Heart right ventricle (tissue), 16 donors: ENCODE measurements at regions not wholly inside any gene's neighbourhood (a gene's known extent, or its start where the extent isn't known, plus 50 kb on each side); places are given as distances from the start of the nearest gene placed in this dataset.

Experiments
- ATAC-seq, 8 donors: fragments of 200-7000 bp; cut with Tn5 transposase; one replicate each; pipeline ENCODE4 v1.9.1; 2020; ENCODE audit warnings: mild to moderate bottlenecking in 8 of 8, moderate library complexity in 8 of 8, moderate number of reproducible peaks in 1 of 8
- DNase-seq, 2 donors: peaks; one replicate each; pipeline ENCODE4 v3.0.0-alpha.2; 2020
- H3K27ac ChIP-seq, 10 donors: fragments of 200-600 bp; sonication (generic) in 2 of 10; one replicate each; pipeline versions ENCODE4 v1.5.0 to v1.8.0; 2020 to 2022; ENCODE audit warnings: mild to moderate bottlenecking in 3 of 10
- H3K27me3 ChIP-seq, 7 donors: fragments of 200-600 bp; one replicate each; pipeline ENCODE4 v1.8.0; 2021 to 2022; ENCODE audit warnings: mild to moderate bottlenecking in 2 of 7
- H3K36me3 ChIP-seq, 9 donors: fragments of 200-600 bp; sonication (generic) in 1 of 9; one replicate each; pipeline versions ENCODE4 v1.5.0 to v1.8.0; 2020 to 2022; ENCODE audit warnings: mild to moderate bottlenecking in 2 of 9
- H3K4me1 ChIP-seq, 9 donors: fragments of 200-600 bp; sonication (generic) in 1 of 9; one replicate each; pipeline versions ENCODE4 v1.5.0 to v1.8.0; 2020 to 2022; ENCODE audit warnings: mild to moderate bottlenecking in 4 of 9
- H3K4me3 ChIP-seq, 10 donors: fragments of 200-600 bp; sonication (generic) in 2 of 10; one replicate each; pipeline versions ENCODE4 v1.5.0 to v1.8.0; 2020 to 2022; ENCODE audit warnings: mild to moderate bottlenecking in 7 of 10, moderate library complexity in 2 of 10
- H3K9me3 ChIP-seq, 11 donors: fragments of 200-600 bp in 10 of 11; sonication (generic) in 2 of 11; one replicate each; pipeline versions ENCODE4 v1.5.0 to v1.8.0; 2013 to 2022; ENCODE audit warnings: mild to moderate bottlenecking in 2 of 11, control low read depth in 1 of 11, moderate library complexity in 1 of 11
- WGBS, 2 donors: extraction: QIAGEN DNeasy Blood & Tissue Kit; methylation state at CpG; one replicate each; pipeline ENCODE4 v1.1.7; 2013; ENCODE audit warnings: inconsistent platforms in 1 of 2; 5-methylcytosine and 5-hydroxymethylcytosine counted together
- intact Hi-C, 10 donors: fragments of 100-400 bp; cut with DNase I; formaldehyde crosslinking; loops; one replicate each; pipeline versions ENCODE4 v1.11.1 to v1.14.2; 2022
- TF ChIP-seq, protein P1 (sequence below), 9 donors: fragments of 200-600 bp; sonication (generic) in 2 of 9; IDR thresholded peaks; one replicate each; pipeline versions ENCODE4 v1.5.0 to v1.8.0; 2021 to 2022; ENCODE audit warnings: antibody characterized with exemption in 9 of 9, mild to moderate bottlenecking in 5 of 9, moderate library complexity in 1 of 9
- donor health status: Arrhythmogenic right ventricular cardiomyopathy.
- donor health status: ischemic (EF 13 %, LVEDD 7.1; RV severe dilation, severe dysfunction).
- donor health status: healthy with polysubstance abuse.
- donor health status: DM: no; HTN: yes; CAD: no.
- donor health status: DM: no; HTN: no; CAD: no.
- donor health status: ischemic (EF 25% LVEDD 6.9; RV normal size, moderate dysfunction).
- donor health status: ischemic (EF 25% LVEDD 5.7; RV mildly dilated, moderate dysfunction).
- donor health status: healthy.
- donor health status: DM: yes; HTN: yes; CAD: no.
- donor health status: Ischemic cardiomyopathy.
- donor health status: ischemic (EF 35%, LVEDD 5.7; RV mildly dilated, moderate dysfunction).
- donor health status: nonischemic (EF 11% LVEDD 7.7; RV severe dilation, severe dysfunction).
- donor health status: DM: yes; HTN: yes; CAD: no.
- donor health status: PGD.
- donor health status: ischemic (EF 29% LVEDD 5.4; RV normal size, mild dysfunction).
- donor health status: nonischemic (EF 23%, LVEDD 6.1; RV moderate dilation, normal function).

DNA sequence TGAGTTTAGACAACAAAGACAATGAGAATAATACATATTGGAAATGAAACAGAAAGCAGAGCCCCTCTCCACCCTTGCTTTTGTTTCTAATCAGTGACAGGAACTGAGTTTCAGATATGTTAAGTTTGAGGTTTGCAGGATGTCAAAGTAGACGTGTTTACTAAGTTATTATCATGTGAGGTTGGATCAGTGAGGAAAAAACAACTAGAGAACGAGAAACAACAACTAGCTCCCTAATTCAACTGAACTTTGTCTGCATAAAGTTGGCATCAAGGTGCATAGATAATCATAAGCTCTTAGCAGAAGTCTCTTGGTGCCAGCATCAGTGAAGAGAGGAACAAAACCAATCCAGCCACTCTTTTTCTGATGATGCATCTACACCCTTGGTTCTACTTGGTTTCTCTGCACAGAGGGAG, 491.1 kb upstream of the NR2F2 start:
- 35 to 62% methylated on average over 2 of the region's 2 CpGs for WGBS, 2 donors
- Histone ChIP-seq H3K27me3 (no peaks in the 10 kb centered on the region), H3K9me3 (no peaks in the 10 kb centered on the region), H3K36me3 (no peaks in the 10 kb centered on the region), H3K27ac (peak overlapping the region in 8 of 10 donors; percentile 4 to 78 (median 38)), H3K4me1 (peaks cover 0 to 19% (median 6%) of the 10 kb centered on the region in 9 donors), H3K4me3 (no peak overlapping the region)
- intact Hi-C loops, result no loop called here
- no peak for DNase-seq
- TF ChIP-seq, protein P1, sequence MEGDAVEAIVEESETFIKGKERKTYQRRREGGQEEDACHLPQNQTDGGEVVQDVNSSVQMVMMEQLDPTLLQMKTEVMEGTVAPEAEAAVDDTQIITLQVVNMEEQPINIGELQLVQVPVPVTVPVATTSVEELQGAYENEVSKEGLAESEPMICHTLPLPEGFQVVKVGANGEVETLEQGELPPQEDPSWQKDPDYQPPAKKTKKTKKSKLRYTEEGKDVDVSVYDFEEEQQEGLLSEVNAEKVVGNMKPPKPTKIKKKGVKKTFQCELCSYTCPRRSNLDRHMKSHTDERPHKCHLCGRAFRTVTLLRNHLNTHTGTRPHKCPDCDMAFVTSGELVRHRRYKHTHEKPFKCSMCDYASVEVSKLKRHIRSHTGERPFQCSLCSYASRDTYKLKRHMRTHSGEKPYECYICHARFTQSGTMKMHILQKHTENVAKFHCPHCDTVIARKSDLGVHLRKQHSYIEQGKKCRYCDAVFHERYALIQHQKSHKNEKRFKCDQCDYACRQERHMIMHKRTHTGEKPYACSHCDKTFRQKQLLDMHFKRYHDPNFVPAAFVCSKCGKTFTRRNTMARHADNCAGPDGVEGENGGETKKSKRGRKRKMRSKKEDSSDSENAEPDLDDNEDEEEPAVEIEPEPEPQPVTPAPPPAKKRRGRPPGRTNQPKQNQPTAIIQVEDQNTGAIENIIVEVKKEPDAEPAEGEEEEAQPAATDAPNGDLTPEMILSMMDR (IDR thresholded peaks at IDR 0.05), result no peak
- ATAC-seq, result no peak

- TF ChIP-seq, protein P1 (IDR thresholded peaks at IDR 0.05), result no peak
- H3K4me3 ChIP-seq, result no peak overlapping the region
- no peaks in the 10 kb centered on the region for H3K9me3 ChIP-seq
- intact Hi-C loops, result loop anchor here in 2 of 10 donors (5.0 to 10.0 kb wide), 7 partner anchors 215 to 815 kb away; no protein-coding TSS in a partner anchor
- DNase-seq, result peak; percentile 45 to 57
- H3K27me3 ChIP-seq, result no peaks in the 10 kb centered on the region
- H3K36me3 ChIP-seq, result no peaks in the 10 kb centered on the region
- ATAC-seq, result peak in 7 of 8 donors; percentile 50 to 72 (median 58)
- H3K27ac ChIP-seq, result peak overlapping the region in 9 of 10 donors; percentile 32 to 78 (median 48)
- H3K4me1 ChIP-seq, result peaks cover 0 to 19% (median 6%) of the 10 kb centered on the region in 9 donors
- 62 to 65% methylated on average over 4 of the region's 4 CpGs for WGBS, 2 donors
Observed at GRCh38 chr15:95840004-95840403, 490.5 kb upstream of the NR2F2 start.

GRCh38 chr15:95840855-95841254, 489.6 kb upstream of the NR2F2 start:
- no peak overlapping the region for H3K4me3 ChIP-seq
- 93 to 96% methylated on average over 6 of the region's 6 CpGs for WGBS, 2 donors
- no peaks in the 10 kb centered on the region for H3K27me3 ChIP-seq
- intact Hi-C loops, result loop anchor here in 2 of 10 donors (5.0 to 10.0 kb wide), 7 partner anchors 216 to 816 kb away; no protein-coding TSS in a partner anchor
- H3K27ac ChIP-seq, result peak overlapping the region in 9 of 10 donors; percentile 3 to 78 (median 48)
- H3K36me3 ChIP-seq, result no peaks in the 10 kb centered on the region
- ATAC-seq, result no peak
- H3K9me3 ChIP-seq, result no peaks in the 10 kb centered on the region
- TF ChIP-seq, protein P1 (IDR thresholded peaks at IDR 0.05), result no peak
- no peak for DNase-seq
- H3K4me1 ChIP-seq, result peaks cover 0 to 19% (median 6%) of the 10 kb centered on the region in 9 donors

GRCh38 chr15:95842576-95842975, 487.9 kb upstream of the NR2F2 start:
- Histone ChIP-seq H3K27ac (peak overlapping the region in 9 of 10 donors; percentile 12 to 70 (median 49)), H3K27me3 (no peaks in the 10 kb centered on the region), H3K9me3 (no peaks in the 10 kb centered on the region), H3K36me3 (no peaks in the 10 kb centered on the region), H3K4me1 (peaks cover 0 to 21% (median 6%) of the 10 kb centered on the region in 9 donors), H3K4me3 (no peak overlapping the region)
- 80 to 82% methylated on average over 6 of the region's 6 CpGs for WGBS, 2 donors
- DNase-seq (no peak), ATAC-seq (no peak)
- intact Hi-C loops, result loop anchor here in 2 of 10 donors (2.0 to 10.0 kb wide), 8 partner anchors 184 to 818 kb away; no protein-coding TSS in a partner anchor
- TF ChIP-seq, protein P1 (IDR thresholded peaks at IDR 0.05), result no peak
